NT2/D1 (cell line): ENCODE measurements at regions not wholly inside any gene's neighbourhood (a gene's known extent, or its start where the extent isn't known, plus 50 kb on each side); places are given as distances from the start of the nearest gene placed in this dataset.

Experiments
- DNase-seq: peaks from one replicate; pipeline ENCODE4 v3.0.0-alpha.2; 2011; ENCODE audit warnings: low read depth, low spot score
- H3K27me3 ChIP-seq: 2 replicates; pipeline ENCODE4 v1.6.0; 2011; ENCODE audit warnings: mild to moderate bottlenecking; ENCODE audit not compliant: insufficient read length, insufficient read depth
- H3K36me3 ChIP-seq: 2 replicates; pipeline ENCODE4 v1.6.1; 2011; ENCODE audit warnings: mild to moderate bottlenecking, low read length, mixed read lengths; ENCODE audit not compliant: insufficient read depth, insufficient read length
- H3K4me1 ChIP-seq: 2 replicates; pipeline ENCODE4 v1.5.1; 2011; ENCODE audit not compliant: insufficient read depth, insufficient read length
- H3K4me3 ChIP-seq: 2 replicates; pipeline ENCODE4 v1.5.1; 2011; ENCODE audit warnings: low read depth; ENCODE audit not compliant: insufficient read length
- H3K9ac ChIP-seq: 2 replicates; pipeline ENCODE4 v1.6.0; 2011; ENCODE audit warnings: low read depth; ENCODE audit not compliant: insufficient read length
- H3K9me3 ChIP-seq: 2 replicates; pipeline ENCODE4 v1.5.1; 2011; ENCODE audit warnings: mild to moderate bottlenecking, low read length; ENCODE audit not compliant: insufficient read depth
- SUZ12 ChIP-seq: IDR thresholded peaks from 2 replicates; pipeline ENCODE4 v1.6.1; 2011; ENCODE audit not compliant: insufficient read length, insufficient read depth; ENCODE audit errors: extremely low read depth
- YY1 ChIP-seq: IDR thresholded peaks from 2 replicates; pipeline ENCODE4 v1.6.1; 2011; ENCODE audit not compliant: insufficient read length, insufficient read depth
- ZNF274 ChIP-seq: IDR thresholded peaks from 2 replicates; pipeline ENCODE4 v1.6.1; 2011; ENCODE audit warnings: mild to moderate bottlenecking, low read depth, low read length

GRCh38 chr14:89493406-89493805 lies 76.4 kb upstream of the FOXN3 start:
- no peaks in the 10 kb centered on the region for H3K9me3 ChIP-seq
- H3K36me3 ChIP-seq: no peaks in the 10 kb centered on the region
- no peaks in the 10 kb centered on the region for H3K27me3 ChIP-seq
- H3K4me1 ChIP-seq: no peaks in the 10 kb centered on the region
- no peak overlapping the region for H3K4me3 ChIP-seq
- no peak for DNase-seq
- H3K9ac ChIP-seq: no peak overlapping the region
- no peak for TF ChIP-seq SUZ12

- Histone ChIP-seq H3K9me3 (no peaks in the 10 kb centered on the region), H3K27me3 (no peaks in the 10 kb centered on the region), H3K36me3 (no peaks in the 10 kb centered on the region), H3K4me3 (no peak overlapping the region), H3K4me1 (no peaks in the 10 kb centered on the region), H3K9ac (no peak overlapping the region)
- TF ChIP-seq SUZ12 (no peak), YY1 (no peak), ZNF274 (no peak)
- no peak for DNase-seq
Measured at GRCh38 chr14:89491711-89492381, 74.8 kb upstream of the FOXN3 start.

- Histone ChIP-seq H3K4me1 (no peaks in the 10 kb centered on the region), H3K27me3 (no peaks in the 10 kb centered on the region), H3K9ac (no peak overlapping the region), H3K9me3 (no peaks in the 10 kb centered on the region), H3K4me3 (no peak overlapping the region), H3K36me3 (no peaks in the 10 kb centered on the region)
- no peak for TF ChIP-seq SUZ12
- no peak for TF ChIP-seq YY1
- no peak for TF ChIP-seq ZNF274
- no peak for DNase-seq
Measured at GRCh38 chr14:89490466-89490865, 73.4 kb upstream of the FOXN3 start.

- Histone ChIP-seq H3K36me3 (no peaks in the 10 kb centered on the region), H3K4me3 (no peak overlapping the region), H3K27me3 (no peaks in the 10 kb centered on the region), H3K4me1 (no peaks in the 10 kb centered on the region), H3K9ac (no peak overlapping the region), H3K9me3 (no peaks in the 10 kb centered on the region)
- DNase-seq: no peak
- no peak for TF ChIP-seq SUZ12
Measured at GRCh38 chr14:89489761-89490437, 72.9 kb upstream of the FOXN3 start.

GRCh38 chr14:89486961-89487360 lies 69.9 kb upstream of the FOXN3 start:
- Histone ChIP-seq H3K9ac (no peak overlapping the region), H3K4me3 (no peak overlapping the region), H3K36me3 (no peaks in the 10 kb centered on the region), H3K27me3 (no peaks in the 10 kb centered on the region), H3K9me3 (no peaks in the 10 kb centered on the region), H3K4me1 (no peaks in the 10 kb centered on the region)
- no peak for DNase-seq
- TF ChIP-seq ZNF274 (no peak), YY1 (no peak), SUZ12 (no peak)

GRCh38 chr14:89486505-89486904 lies 69.5 kb upstream of the FOXN3 start:
- TF ChIP-seq YY1 (no peak), SUZ12 (no peak), ZNF274 (no peak)
- Histone ChIP-seq H3K4me3 (no peak overlapping the region), H3K9ac (no peak overlapping the region), H3K36me3 (no peaks in the 10 kb centered on the region), H3K9me3 (no peaks in the 10 kb centered on the region), H3K4me1 (no peaks in the 10 kb centered on the region), H3K27me3 (no peaks in the 10 kb centered on the region)
- DNase-seq: no peak

- Histone ChIP-seq H3K27me3 (no peaks in the 10 kb centered on the region), H3K36me3 (no peaks in the 10 kb centered on the region), H3K9me3 (no peaks in the 10 kb centered on the region), H3K9ac (no peak overlapping the region), H3K4me1 (no peaks in the 10 kb centered on the region), H3K4me3 (no peak overlapping the region)
- TF ChIP-seq ZNF274: no peak
- no peak for TF ChIP-seq YY1
- DNase-seq: no peak
Measured at GRCh38 chr14:89485264-89485663, 68.2 kb upstream of the FOXN3 start.
